ENCODE measurements at regions not wholly inside any gene's neighbourhood (a gene's known extent, or its start where the extent isn't known, plus 50 kb on each side); places are given as distances from the start of the nearest gene placed in this dataset.

DNA sequence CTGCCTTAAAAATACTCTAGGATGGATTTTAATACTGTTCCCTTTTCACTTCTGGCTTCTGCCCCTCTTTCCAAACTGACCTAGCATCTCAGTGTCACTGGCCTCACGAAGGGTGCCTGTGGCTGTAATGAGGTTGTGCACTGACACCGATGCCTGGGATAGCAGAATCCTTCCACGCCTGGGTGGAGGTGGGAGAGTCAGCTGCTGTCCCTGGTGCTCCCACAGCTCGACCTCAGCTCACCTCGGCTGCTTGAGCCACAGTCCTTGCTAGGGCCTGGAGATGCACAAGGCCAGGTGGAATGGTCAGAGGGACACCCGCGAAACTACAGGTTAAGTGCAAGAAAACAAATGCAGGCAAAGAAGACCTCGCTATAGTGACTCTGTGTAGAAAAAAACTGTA lies 123.4 kb upstream of the ACBD5 start:
- FAIRE-seq: no peak
- POLR2A ChIA-PET: no interaction called here
- no peak for ATAC-seq
- H3K4me2 ChIP-seq (ENCODE audit: control insufficient read depth, insufficient read depth): no peak overlapping the region
- CTCF ChIA-PET: interaction anchor here (1.6 to 7.3 kb wide), 2 partner anchors 112 to 142 kb away, joined by 3 to 82 read pairs; no protein-coding TSS in a partner anchor
- intact Hi-C loops (cut with micrococcal nuclease; ENCODE audit: unreplicated experiment) (loop anchor here (5.0 kb wide), 1 partner anchor 122 kb away; the partner anchor contains the start of gene ACBD5), in situ Hi-C loops (cut with MboI) (no loop called here)
- H3K4me3 ChIP-seq: no peak overlapping the region
- no peaks in the 10 kb centered on the region for H3K27me3 ChIP-seq (replicated peaks in 1 of 2; ENCODE audit: control insufficient read depth in 2 of 2, insufficient read depth in 2 of 2, low read length in 1 of 2)
- H2AFZ ChIP-seq (ENCODE audit: control insufficient read depth, low read depth, low read length): no peak overlapping the region
- H3K27ac ChIP-seq (ENCODE audit: control insufficient read depth, insufficient read depth): no peak overlapping the region
- H3K79me2 ChIP-seq (ENCODE audit: control insufficient read depth, insufficient read depth, low read length): no peaks in the 10 kb centered on the region
- no peaks in the 10 kb centered on the region for H3K36me3 ChIP-seq (ENCODE audit: control insufficient read depth in 2 of 2, insufficient read depth in 2 of 2, low read length in 1 of 2)
- no peaks in the 10 kb centered on the region for H3K9me3 ChIP-seq (replicated peaks; ENCODE audit: control insufficient read depth, insufficient read depth, low read length)
- 0 out of 2 replicates have a peak, but pooled peaks cover 6% of the 10 kb centered on the region for H3K4me1 ChIP-seq (ENCODE audit: control insufficient read depth, insufficient read depth, low read length)
- SMC1A ChIA-PET (ENCODE audit: uncharacterized antibody, unreplicated experiment): interaction anchor here (1.2 to 1.3 kb wide), 2 partner anchors 140 to 141 kb away, joined by 3 to 5 read pairs; no protein-coding TSS in a partner anchor
- no TSS peak for BruUV-seq (replicated peaks)
- DNase-seq (ENCODE audit: low read depth, low spot score): no peak
- no peak overlapping the region for H3K9ac ChIP-seq (ENCODE audit: control insufficient read depth, insufficient read depth, low read length)
- 60% methylated on average over 8 of the region's 8 CpGs for WGBS (ENCODE audit: insufficient coverage, insufficient replicate concordance, low lambda C conversion rate, missing lambda C conversion rate)
- RAD21 ChIA-PET (ENCODE audit: unreplicated experiment): no interaction called here
- H4K20me1 ChIP-seq (ENCODE audit: control insufficient read depth, insufficient read depth): no peaks in the 10 kb centered on the region
- TF ChIP-seq YY1 (IDR thresholded peaks at IDR 0.05; ENCODE audit: low read depth, low read length): no peak
- TF ChIP-seq ZZZ3 (IDR thresholded peaks at IDR 0.05; ENCODE audit: control insufficient read depth, insufficient read length, low read depth): no peak
- no peak for TF ChIP-seq FOXM1 (IDR thresholded peaks at IDR 0.05; ENCODE audit: low read depth, low read length)
- no peak for TF ChIP-seq RAD51 (IDR thresholded peaks at IDR 0.05)
- TF ChIP-seq SMAD5 (IDR thresholded peaks at IDR 0.05; ENCODE audit: low read depth): no peak
- TF ChIP-seq RAD21 (IDR thresholded peaks at IDR 0.05; ENCODE audit: insufficient read depth, low read depth, low read length): no peak
- TF ChIP-seq, protein P1, sequence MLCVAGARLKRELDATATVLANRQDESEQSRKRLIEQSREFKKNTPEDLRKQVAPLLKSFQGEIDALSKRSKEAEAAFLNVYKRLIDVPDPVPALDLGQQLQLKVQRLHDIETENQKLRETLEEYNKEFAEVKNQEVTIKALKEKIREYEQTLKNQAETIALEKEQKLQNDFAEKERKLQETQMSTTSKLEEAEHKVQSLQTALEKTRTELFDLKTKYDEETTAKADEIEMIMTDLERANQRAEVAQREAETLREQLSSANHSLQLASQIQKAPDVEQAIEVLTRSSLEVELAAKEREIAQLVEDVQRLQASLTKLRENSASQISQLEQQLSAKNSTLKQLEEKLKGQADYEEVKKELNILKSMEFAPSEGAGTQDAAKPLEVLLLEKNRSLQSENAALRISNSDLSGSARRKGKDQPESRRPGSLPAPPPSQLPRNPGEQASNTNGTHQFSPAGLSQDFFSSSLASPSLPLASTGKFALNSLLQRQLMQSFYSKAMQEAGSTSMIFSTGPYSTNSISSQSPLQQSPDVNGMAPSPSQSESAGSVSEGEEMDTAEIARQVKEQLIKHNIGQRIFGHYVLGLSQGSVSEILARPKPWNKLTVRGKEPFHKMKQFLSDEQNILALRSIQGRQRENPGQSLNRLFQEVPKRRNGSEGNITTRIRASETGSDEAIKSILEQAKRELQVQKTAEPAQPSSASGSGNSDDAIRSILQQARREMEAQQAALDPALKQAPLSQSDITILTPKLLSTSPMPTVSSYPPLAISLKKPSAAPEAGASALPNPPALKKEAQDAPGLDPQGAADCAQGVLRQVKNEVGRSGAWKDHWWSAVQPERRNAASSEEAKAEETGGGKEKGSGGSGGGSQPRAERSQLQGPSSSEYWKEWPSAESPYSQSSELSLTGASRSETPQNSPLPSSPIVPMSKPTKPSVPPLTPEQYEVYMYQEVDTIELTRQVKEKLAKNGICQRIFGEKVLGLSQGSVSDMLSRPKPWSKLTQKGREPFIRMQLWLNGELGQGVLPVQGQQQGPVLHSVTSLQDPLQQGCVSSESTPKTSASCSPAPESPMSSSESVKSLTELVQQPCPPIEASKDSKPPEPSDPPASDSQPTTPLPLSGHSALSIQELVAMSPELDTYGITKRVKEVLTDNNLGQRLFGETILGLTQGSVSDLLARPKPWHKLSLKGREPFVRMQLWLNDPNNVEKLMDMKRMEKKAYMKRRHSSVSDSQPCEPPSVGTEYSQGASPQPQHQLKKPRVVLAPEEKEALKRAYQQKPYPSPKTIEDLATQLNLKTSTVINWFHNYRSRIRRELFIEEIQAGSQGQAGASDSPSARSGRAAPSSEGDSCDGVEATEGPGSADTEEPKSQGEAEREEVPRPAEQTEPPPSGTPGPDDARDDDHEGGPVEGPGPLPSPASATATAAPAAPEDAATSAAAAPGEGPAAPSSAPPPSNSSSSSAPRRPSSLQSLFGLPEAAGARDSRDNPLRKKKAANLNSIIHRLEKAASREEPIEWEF (IDR thresholded peaks at IDR 0.05; ENCODE audit: insufficient replicate concordance, low read depth, low read length): no peak
- TF ChIP-seq IKZF2 (IDR thresholded peaks at IDR 0.05): no peak
- TF ChIP-seq SUZ12 (IDR thresholded peaks at IDR 0.05; ENCODE audit: unreplicated experiment): no peak
- TF ChIP-seq RUNX3 (IDR thresholded peaks at IDR 0.05; ENCODE audit: low read length): no peak
- TF ChIP-seq SRF (IDR thresholded peaks at IDR 0.05; ENCODE audit: low read depth in 2 of 2, low read length in 2 of 2): no peak
- TF ChIP-seq DPF2 (IDR thresholded peaks at IDR 0.05): no peak
- TF ChIP-seq, protein P2, sequence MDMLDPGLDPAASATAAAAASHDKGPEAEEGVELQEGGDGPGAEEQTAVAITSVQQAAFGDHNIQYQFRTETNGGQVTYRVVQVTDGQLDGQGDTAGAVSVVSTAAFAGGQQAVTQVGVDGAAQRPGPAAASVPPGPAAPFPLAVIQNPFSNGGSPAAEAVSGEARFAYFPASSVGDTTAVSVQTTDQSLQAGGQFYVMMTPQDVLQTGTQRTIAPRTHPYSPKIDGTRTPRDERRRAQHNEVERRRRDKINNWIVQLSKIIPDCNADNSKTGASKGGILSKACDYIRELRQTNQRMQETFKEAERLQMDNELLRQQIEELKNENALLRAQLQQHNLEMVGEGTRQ (IDR thresholded peaks at IDR 0.05; ENCODE audit: borderline replicate concordance, low read depth, low read length): no peak
- TF ChIP-seq, protein P3, sequence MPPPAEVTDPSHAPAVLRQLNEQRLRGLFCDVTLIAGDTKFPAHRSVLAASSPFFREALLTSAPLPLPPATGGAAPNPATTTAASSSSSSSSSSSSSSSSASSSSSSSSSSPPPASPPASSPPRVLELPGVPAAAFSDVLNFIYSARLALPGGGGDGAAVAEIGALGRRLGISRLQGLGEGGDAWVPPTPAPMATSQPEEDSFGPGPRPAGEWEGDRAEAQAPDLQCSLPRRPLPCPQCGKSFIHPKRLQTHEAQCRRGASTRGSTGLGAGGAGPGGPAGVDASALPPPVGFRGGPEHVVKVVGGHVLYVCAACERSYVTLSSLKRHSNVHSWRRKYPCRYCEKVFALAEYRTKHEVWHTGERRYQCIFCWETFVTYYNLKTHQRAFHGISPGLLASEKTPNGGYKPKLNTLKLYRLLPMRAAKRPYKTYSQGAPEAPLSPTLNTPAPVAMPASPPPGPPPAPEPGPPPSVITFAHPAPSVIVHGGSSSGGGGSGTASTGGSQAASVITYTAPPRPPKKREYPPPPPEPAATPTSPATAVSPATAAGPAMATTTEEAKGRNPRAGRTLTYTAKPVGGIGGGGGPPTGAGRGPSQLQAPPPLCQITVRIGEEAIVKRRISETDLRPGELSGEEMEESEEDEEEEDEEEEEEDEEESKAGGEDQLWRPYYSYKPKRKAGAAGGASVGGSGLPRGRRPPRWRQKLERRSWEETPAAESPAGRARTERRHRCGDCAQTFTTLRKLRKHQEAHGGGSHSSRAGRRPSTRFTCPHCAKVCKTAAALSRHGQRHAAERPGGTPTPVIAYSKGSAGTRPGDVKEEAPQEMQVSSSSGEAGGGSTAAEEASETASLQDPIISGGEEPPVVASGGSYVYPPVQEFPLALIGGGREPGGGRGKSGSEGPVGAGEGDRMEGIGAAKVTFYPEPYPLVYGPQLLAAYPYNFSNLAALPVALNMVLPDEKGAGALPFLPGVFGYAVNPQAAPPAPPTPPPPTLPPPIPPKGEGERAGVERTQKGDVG (CRISPR knock-in tag; IDR thresholded peaks at IDR 0.05): no peak
- TF ChIP-seq, protein P4, sequence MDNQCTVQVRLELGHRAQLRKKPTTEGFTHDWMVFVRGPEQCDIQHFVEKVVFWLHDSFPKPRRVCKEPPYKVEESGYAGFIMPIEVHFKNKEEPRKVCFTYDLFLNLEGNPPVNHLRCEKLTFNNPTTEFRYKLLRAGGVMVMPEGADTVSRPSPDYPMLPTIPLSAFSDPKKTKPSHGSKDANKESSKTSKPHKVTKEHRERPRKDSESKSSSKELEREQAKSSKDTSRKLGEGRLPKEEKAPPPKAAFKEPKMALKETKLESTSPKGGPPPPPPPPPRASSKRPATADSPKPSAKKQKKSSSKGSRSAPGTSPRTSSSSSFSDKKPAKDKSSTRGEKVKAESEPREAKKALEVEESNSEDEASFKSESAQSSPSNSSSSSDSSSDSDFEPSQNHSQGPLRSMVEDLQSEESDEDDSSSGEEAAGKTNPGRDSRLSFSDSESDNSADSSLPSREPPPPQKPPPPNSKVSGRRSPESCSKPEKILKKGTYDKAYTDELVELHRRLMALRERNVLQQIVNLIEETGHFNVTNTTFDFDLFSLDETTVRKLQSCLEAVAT (IDR thresholded peaks at IDR 0.05): no peak
